Liver (tissue), 3 donors: ENCODE measurements at regions not wholly inside any gene's neighbourhood (a gene's known extent, or its start where the extent isn't known, plus 50 kb on each side); places are given as distances from the start of the nearest gene placed in this dataset.
"Not testable (repeated sequence)": the region's sequence is repeated elsewhere in the genome, so short reads cannot be mapped to it uniquely, and the experiment has no call there.

Experiments
- CTCF ChIP-seq: fragments of 150-350 bp; IDR thresholded peaks from 2 replicates; pipeline ENCODE4 v1.5.1; 2017; ENCODE audit warnings: improper control_type of control experiment, low read depth, low read length; ENCODE audit not compliant: missing input control
- EGR1 ChIP-seq, 2 donors: IDR thresholded peaks; 2 replicates each; pipeline ENCODE4 v1.6.1; 2016 to 2018; ENCODE audit warnings: antibody characterized with exemption in 2 of 2, low read depth in 2 of 2
- FOXA1 ChIP-seq: IDR thresholded peaks from 2 replicates; pipeline ENCODE4 v1.6.1; 2016; ENCODE audit warnings: antibody characterized with exemption
- GABPA ChIP-seq, 2 donors: IDR thresholded peaks in 1 of 2; conservative IDR thresholded peaks in 1 of 2; 2 replicates each; pipeline ENCODE4 v1.6.1; 2016; ENCODE audit warnings: antibody characterized with exemption in 2 of 2, mild to moderate bottlenecking in 1 of 2, moderate library complexity in 1 of 2
- HNF4G ChIP-seq: IDR thresholded peaks from 2 replicates; pipeline ENCODE4 v1.6.1; 2016; ENCODE audit warnings: antibody characterized with exemption
- MAX ChIP-seq: IDR thresholded peaks from 2 replicates; pipeline ENCODE4 v1.6.1; 2016; ENCODE audit warnings: antibody characterized with exemption
- RAD21 ChIP-seq, 2 donors: IDR thresholded peaks; 2 replicates each; pipeline ENCODE4 v1.6.1; 2016; ENCODE audit warnings: antibody characterized with exemption in 2 of 2, mild to moderate bottlenecking in 2 of 2
- YY1 ChIP-seq: IDR thresholded peaks from 2 replicates; pipeline ENCODE4 v1.6.1; 2016; ENCODE audit warnings: antibody characterized with exemption, mild to moderate bottlenecking
- donor health status: healthy.
- donor health status: healthy.

DNA sequence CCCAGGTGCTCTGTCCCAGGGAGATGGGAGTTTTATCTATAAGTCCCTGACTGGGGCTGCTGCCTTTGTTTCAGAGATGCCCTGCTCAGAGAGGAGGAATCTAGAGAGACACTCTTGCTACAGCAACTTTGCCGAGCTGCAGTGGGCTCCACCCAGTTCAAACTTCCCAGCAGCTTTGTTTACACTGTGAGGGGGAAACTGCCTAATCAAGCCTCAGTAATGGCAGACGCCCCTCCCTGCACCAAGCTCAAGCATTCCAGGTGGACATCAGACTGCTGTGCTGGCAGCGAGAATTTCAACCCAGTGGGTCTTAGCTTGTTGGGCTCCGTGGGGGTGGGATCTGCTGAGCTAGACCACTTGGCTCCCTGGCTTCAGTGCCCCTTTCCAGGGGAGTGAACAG lies 50.2 kb upstream of the RASA1 start:
- not testable (repeated sequence) for TF ChIP-seq CTCF; FOXA1; HNF4G; YY1; GABPA (IDR thresholded peaks at IDR 0.05 in 1 of 2, conservative IDR thresholded peaks at IDR 0.05 in 1 of 2); MAX; RAD21 (IDR thresholded peaks at IDR 0.05); EGR1 (IDR thresholded peaks at IDR 0.05; ENCODE audit: low read depth in 2 of 2)
